ENCODE measurements at regions not wholly inside any gene's neighbourhood (a gene's known extent, or its start where the extent isn't known, plus 50 kb on each side); places are given as distances from the start of the nearest gene placed in this dataset.

DNA sequence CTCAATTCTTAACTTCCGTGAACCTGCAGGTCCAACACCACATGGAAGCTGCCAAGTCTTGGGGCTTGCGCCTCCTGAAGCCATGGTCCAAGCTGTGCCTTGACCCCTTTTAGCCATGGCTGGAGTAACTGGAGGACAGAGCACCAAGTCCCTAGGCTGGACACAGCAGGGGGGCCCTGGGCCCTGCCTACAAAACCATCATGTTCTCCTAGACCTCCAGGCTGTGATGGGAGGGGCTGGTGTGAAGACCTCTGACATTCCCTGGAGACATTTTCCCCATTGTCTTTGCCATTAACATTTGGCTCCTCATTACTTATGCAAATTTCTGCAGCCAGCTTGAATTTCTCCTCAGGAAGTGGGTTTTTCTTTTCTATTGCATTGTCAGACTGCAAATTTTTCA is 570.1 kb downstream of the FSCB start:
- H3K4me3 ChIP-seq (ENCODE audit: extremely low read depth, insufficient read depth, low read length, poor library complexity, severe bottlenecking), result no peak overlapping the region
- no peaks in the 10 kb centered on the region for H3K9me3 ChIP-seq (ENCODE audit: control insufficient read depth, low read length)
- no peaks in the 10 kb centered on the region for H3K4me1 ChIP-seq (ENCODE audit: control insufficient read depth, insufficient read depth, low read length, poor library complexity, severe bottlenecking)
- WGBS, 2 experiments (ENCODE audit: insufficient coverage in 2 of 2), result 92 to 95% methylated on average over 2 of the region's 2 CpGs
- H3K27ac ChIP-seq (ENCODE audit: low read depth, low read length, severe bottlenecking), result no peak overlapping the region
- no peaks in the 10 kb centered on the region for H3K36me3 ChIP-seq (ENCODE audit: control insufficient read depth, insufficient read depth, low read length)

DNA sequence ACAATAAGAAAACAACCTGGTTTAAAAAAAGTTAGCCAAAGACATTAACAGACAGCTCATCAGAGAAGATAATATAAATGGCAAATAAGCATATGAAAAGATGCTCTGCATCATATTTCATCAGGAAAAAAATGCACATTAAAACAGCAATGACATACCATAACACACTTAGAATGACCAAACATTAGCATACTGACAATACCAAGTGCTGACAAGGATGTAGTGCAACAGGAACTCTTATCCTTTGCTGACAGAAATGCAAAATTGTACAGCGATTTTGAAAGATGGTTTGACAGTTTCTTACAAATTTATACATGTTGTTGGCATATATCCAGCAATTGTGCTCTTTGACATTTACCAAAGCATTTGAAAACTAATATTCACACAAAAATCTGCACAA is 573.0 kb downstream of the FSCB start:
- WGBS, 2 experiments (ENCODE audit: insufficient coverage in 2 of 2), result 80% methylated on average over 1 of the region's 1 CpG; no CpG with 5 or more reads in 1 of the 2 experiments
- no peak overlapping the region for H3K4me3 ChIP-seq (ENCODE audit: extremely low read depth, insufficient read depth, low read length, poor library complexity, severe bottlenecking)
- no peaks in the 10 kb centered on the region for H3K4me1 ChIP-seq (ENCODE audit: control insufficient read depth, insufficient read depth, low read length, poor library complexity, severe bottlenecking)
- no peak overlapping the region for H3K27ac ChIP-seq (ENCODE audit: low read depth, low read length, severe bottlenecking)
- H3K36me3 ChIP-seq (ENCODE audit: control insufficient read depth, insufficient read depth, low read length), result no peaks in the 10 kb centered on the region
- H3K9me3 ChIP-seq (ENCODE audit: control insufficient read depth, low read length), result no peaks in the 10 kb centered on the region

DNA sequence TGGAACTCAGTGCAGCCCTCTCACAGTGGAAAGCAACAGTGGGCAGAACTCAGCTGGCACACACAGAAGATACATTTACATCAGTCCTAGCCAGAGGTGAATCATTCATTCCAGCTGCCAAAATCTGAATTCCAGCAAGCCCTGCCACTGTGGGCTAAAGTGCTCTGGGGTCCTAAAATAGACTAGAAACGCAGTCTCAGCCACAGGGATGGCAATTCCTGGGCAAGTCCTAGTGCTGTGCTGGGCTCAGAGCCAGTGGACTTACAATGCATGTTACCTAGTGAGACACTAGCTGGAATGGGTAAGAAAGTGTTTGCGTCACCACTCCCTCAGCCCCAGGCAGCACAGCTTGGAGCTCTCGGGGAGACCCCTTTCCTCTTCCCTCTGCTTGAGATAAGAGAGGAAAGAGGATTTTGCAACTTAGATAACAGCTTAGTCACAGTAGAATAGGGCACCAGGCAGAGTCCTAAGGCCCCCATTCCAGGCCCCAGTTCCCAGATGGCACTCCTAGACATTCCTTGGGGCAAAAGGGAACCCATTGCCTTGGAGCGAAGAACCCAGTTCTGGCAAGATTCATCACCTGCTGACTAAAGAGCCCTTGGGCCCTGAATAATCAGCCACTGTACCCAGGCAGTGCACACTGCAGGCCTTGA is 592.9 kb downstream of the FSCB start:
- Histone ChIP-seq H3K4me3 (ENCODE audit: extremely low read depth, insufficient read depth, low read length, poor library complexity, severe bottlenecking) (no peak overlapping the region), H3K4me1 (ENCODE audit: control insufficient read depth, insufficient read depth, low read length, poor library complexity, severe bottlenecking) (no peaks in the 10 kb centered on the region), H3K36me3 (ENCODE audit: control insufficient read depth, insufficient read depth, low read length) (no peaks in the 10 kb centered on the region), H3K9me3 (ENCODE audit: control insufficient read depth, low read length) (no peaks in the 10 kb centered on the region), H3K27ac (ENCODE audit: low read depth, low read length, severe bottlenecking) (no peak overlapping the region)
- 87 to 90% methylated on average over 2 to 3 of the region's 4 CpGs for WGBS, 2 experiments (ENCODE audit: insufficient coverage in 2 of 2)

- Histone ChIP-seq H3K36me3 (ENCODE audit: control insufficient read depth, insufficient read depth, low read length) (no peaks in the 10 kb centered on the region), H3K9me3 (ENCODE audit: control insufficient read depth, low read length) (no peaks in the 10 kb centered on the region), H3K27ac (ENCODE audit: low read depth, low read length, severe bottlenecking) (no peak overlapping the region), H3K4me1 (ENCODE audit: control insufficient read depth, insufficient read depth, low read length, poor library complexity, severe bottlenecking) (no peaks in the 10 kb centered on the region), H3K4me3 (ENCODE audit: extremely low read depth, insufficient read depth, low read length, poor library complexity, severe bottlenecking) (no peak overlapping the region)
- 56 to 88% methylated on average over 1 of the region's 1 CpG for WGBS, 2 experiments (ENCODE audit: insufficient coverage in 2 of 2)
These were observed 603.9 kb downstream of the FSCB start for GRCh38 chr14:43903209-43903608.

DNA sequence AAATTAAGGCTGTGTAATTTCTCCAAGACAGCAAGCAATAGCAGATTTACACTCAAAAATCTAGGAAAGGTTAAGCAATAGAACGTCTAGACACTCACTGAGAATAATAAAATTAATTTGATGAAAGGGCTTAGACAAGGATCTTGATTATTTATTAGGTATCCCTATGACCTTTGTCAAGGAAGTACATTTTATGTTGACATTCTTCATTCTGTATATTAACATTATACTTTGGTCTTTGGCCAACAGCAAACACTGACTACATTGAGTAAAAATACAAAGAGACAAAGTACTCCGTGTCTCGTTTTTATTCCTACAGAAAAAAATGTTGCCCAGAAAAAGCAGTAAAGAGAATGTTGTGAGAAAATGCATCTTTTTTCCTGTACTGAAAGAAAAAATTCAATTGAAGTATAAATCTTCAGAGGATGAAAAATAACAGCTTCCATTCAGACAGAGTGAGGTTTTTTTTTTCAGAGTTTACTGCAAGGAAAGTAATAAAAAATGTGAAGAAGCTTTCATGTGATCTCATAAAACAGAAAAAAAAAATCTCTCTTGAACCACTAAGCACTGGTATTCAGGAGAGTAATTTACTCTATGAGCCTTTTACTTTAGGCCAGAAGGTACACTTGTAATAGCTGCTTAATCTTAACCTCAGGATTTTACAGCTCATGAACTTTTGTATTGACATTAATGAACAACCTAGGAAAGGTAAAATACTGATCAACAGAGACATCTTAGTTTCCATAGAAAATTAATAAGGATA is 605.0 kb downstream of the FSCB start:
- Histone ChIP-seq H3K27ac (ENCODE audit: low read depth, low read length, severe bottlenecking) (no peak overlapping the region), H3K36me3 (ENCODE audit: control insufficient read depth, insufficient read depth, low read length) (no peaks in the 10 kb centered on the region)
- no CpG with 5 or more reads among the region's 3 CpGs for WGBS, 2 experiments (ENCODE audit: insufficient coverage in 2 of 2)

GRCh38 chr14:43900173-43900655 is 606.9 kb downstream of the FSCB start:
- Histone ChIP-seq H3K4me1 (ENCODE audit: control insufficient read depth, insufficient read depth, low read length, poor library complexity, severe bottlenecking) (no peaks in the 10 kb centered on the region), H3K27ac (ENCODE audit: low read depth, low read length, severe bottlenecking) (peak overlapping the region; percentile 16), H3K4me3 (ENCODE audit: extremely low read depth, insufficient read depth, low read length, poor library complexity, severe bottlenecking) (no peak overlapping the region), H3K9me3 (ENCODE audit: control insufficient read depth, low read length) (no peaks in the 10 kb centered on the region), H3K36me3 (ENCODE audit: control insufficient read depth, insufficient read depth, low read length) (no peaks in the 10 kb centered on the region)
- 63 to 80% methylated on average over 1 of the region's 2 CpGs for WGBS, 2 experiments (ENCODE audit: insufficient coverage in 2 of 2)

More for the DNA sequence above, 605.0 kb downstream of the FSCB start:
- Histone ChIP-seq H3K4me3 (ENCODE audit: extremely low read depth, insufficient read depth, low read length, poor library complexity, severe bottlenecking) (no peak overlapping the region), H3K9me3 (ENCODE audit: control insufficient read depth, low read length) (no peaks in the 10 kb centered on the region), H3K4me1 (ENCODE audit: control insufficient read depth, insufficient read depth, low read length, poor library complexity, severe bottlenecking) (no peaks in the 10 kb centered on the region)

GRCh38 chr14:43898687-43899086 is 608.4 kb downstream of the FSCB start:
- Histone ChIP-seq H3K27ac (ENCODE audit: low read depth, low read length, severe bottlenecking) (no peak overlapping the region), H3K9me3 (ENCODE audit: control insufficient read depth, low read length) (no peaks in the 10 kb centered on the region), H3K36me3 (ENCODE audit: control insufficient read depth, insufficient read depth, low read length) (no peaks in the 10 kb centered on the region), H3K4me1 (ENCODE audit: control insufficient read depth, insufficient read depth, low read length, poor library complexity, severe bottlenecking) (no peaks in the 10 kb centered on the region), H3K4me3 (ENCODE audit: extremely low read depth, insufficient read depth, low read length, poor library complexity, severe bottlenecking) (no peak overlapping the region)
- WGBS, 2 experiments (ENCODE audit: insufficient coverage in 2 of 2), result 60% methylated on average over 1 of the region's 2 CpGs; no CpG with 5 or more reads in 1 of the 2 experiments

DNA sequence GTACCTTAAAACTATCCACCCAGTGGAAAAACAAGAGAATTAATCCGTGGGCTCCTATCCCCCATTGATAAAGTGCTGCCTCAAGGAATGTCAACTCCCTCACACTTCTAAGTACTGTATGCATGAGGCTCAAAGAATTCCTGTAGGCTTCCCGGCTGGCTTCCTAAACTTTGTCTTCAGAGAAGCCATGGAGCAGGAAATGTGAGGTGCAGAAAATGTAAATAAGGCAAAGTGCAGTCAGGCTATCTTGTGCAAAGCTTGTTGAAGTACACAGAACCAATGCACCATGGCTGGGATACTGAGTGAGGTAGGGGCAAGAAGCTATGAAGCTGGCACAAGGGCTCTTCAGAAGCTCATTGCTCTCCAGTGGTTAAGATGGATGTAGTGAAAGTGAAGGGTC is 611.0 kb downstream of the FSCB start:
- Histone ChIP-seq H3K4me1 (ENCODE audit: control insufficient read depth, insufficient read depth, low read length, poor library complexity, severe bottlenecking) (no peaks in the 10 kb centered on the region), H3K27ac (ENCODE audit: low read depth, low read length, severe bottlenecking) (no peak overlapping the region), H3K36me3 (ENCODE audit: control insufficient read depth, insufficient read depth, low read length) (no peaks in the 10 kb centered on the region), H3K4me3 (ENCODE audit: extremely low read depth, insufficient read depth, low read length, poor library complexity, severe bottlenecking) (no peak overlapping the region), H3K9me3 (ENCODE audit: control insufficient read depth, low read length) (no peaks in the 10 kb centered on the region)
- WGBS, 2 experiments (ENCODE audit: insufficient coverage in 2 of 2), result 80% methylated on average over 1 of the region's 2 CpGs; no CpG with 5 or more reads in 1 of the 2 experiments

DNA sequence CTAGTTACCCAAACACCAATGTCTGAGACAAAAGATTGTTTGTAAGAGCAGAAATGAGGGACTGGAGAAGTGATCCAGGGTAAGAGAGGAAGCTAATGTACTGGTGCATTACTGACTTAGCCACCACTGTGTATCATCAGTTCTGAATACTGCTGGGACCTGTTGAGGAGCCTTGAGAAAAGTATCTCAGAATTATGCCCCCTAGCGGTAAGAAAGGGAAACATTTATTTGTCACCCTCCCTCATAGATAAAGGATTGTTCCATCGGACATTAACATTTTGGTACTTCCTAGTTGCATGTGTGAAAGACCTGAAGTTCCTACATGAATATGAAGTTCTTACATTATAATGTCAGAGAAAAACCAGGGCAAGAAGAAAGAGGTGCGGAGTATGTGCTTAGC is 612.5 kb downstream of the FSCB start:
- Histone ChIP-seq H3K4me1 (ENCODE audit: control insufficient read depth, insufficient read depth, low read length, poor library complexity, severe bottlenecking) (no peaks in the 10 kb centered on the region), H3K4me3 (ENCODE audit: extremely low read depth, insufficient read depth, low read length, poor library complexity, severe bottlenecking) (no peak overlapping the region), H3K27ac (ENCODE audit: low read depth, low read length, severe bottlenecking) (no peak overlapping the region), H3K36me3 (ENCODE audit: control insufficient read depth, insufficient read depth, low read length) (no peaks in the 10 kb centered on the region), H3K9me3 (ENCODE audit: control insufficient read depth, low read length) (no peaks in the 10 kb centered on the region)
- WGBS, 2 experiments (ENCODE audit: insufficient coverage in 2 of 2), result no CpG with 5 or more reads among the region's 3 CpGs

GRCh38 chr14:43887523-43887922 is 619.6 kb downstream of the FSCB start:
- Histone ChIP-seq H3K27ac (ENCODE audit: low read depth, low read length, severe bottlenecking) (no peak overlapping the region), H3K9me3 (ENCODE audit: control insufficient read depth, low read length) (no peaks in the 10 kb centered on the region), H3K4me1 (ENCODE audit: control insufficient read depth, insufficient read depth, low read length, poor library complexity, severe bottlenecking) (no peaks in the 10 kb centered on the region), H3K4me3 (ENCODE audit: extremely low read depth, insufficient read depth, low read length, poor library complexity, severe bottlenecking) (no peak overlapping the region), H3K36me3 (ENCODE audit: control insufficient read depth, insufficient read depth, low read length) (no peaks in the 10 kb centered on the region)
- 80 to 100% methylated on average over 1 of the region's 2 CpGs for WGBS, 2 experiments (ENCODE audit: insufficient coverage in 2 of 2)
